Lower leg skin (tissue), 4 donors: ENCODE measurements at regions not wholly inside any gene's neighbourhood (a gene's known extent, or its start where the extent isn't known, plus 50 kb on each side); places are given as distances from the start of the nearest gene placed in this dataset.

Source experiments
- DNase-seq, 2 donors: peaks; one replicate each; pipeline ENCODE4 v3.0.0-alpha.2; 2019; ENCODE audit warnings: low spot score in 2 of 2
- H3K4me3 ChIP-seq: fragments of 200-600 bp; sonication (generic); 2 replicates; pipeline ENCODE4 v1.5.1; 2017; ENCODE audit warnings: mild to moderate bottlenecking, low read depth; ENCODE audit not compliant: poor library complexity, severe bottlenecking
- CTCF ChIP-seq, 3 donors: fragments of 450-650 bp; IDR thresholded peaks; one replicate each; pipeline ENCODE4 v1.5.1; 2016; ENCODE audit warnings: antibody characterized with exemption in 3 of 3, mild to moderate bottlenecking in 3 of 3, moderate library complexity in 2 of 3
- POLR2A ChIP-seq, 2 donors: fragments of 450-650 bp; IDR thresholded peaks; one replicate each; pipeline ENCODE4 v1.6.1; 2016 to 2017; ENCODE audit warnings: antibody characterized with exemption in 2 of 2, mild to moderate bottlenecking in 1 of 2, moderate library complexity in 1 of 2
- WGBS, 2 donors: methylation state at CpG; one replicate each; pipeline ENCODE4 v1.1.5; 2018; 5-methylcytosine and 5-hydroxymethylcytosine counted together
- intact Hi-C: fragments of 100-400 bp; cut with DNase I; formaldehyde crosslinking; loops from one replicate; pipeline ENCODE4 v1.15.0; 2023; ENCODE audit warnings: low total_unique reads

GRCh38 chr22:27065279-27065678, 407.9 kb downstream of the MIAT start:
- no peak overlapping the region for H3K4me3 ChIP-seq
- TF ChIP-seq POLR2A (IDR thresholded peaks at IDR 0.05), result no peak
- TF ChIP-seq CTCF (IDR thresholded peaks at IDR 0.05), result no peak
- DNase-seq, result no peak
- WGBS, 2 donors, result 38 to 44% methylated on average over 9 of the region's 9 CpGs
- intact Hi-C loops, result no loop called here

- H3K4me3 ChIP-seq, result no peak overlapping the region
- intact Hi-C loops, result no loop called here
- TF ChIP-seq CTCF (IDR thresholded peaks at IDR 0.05) (no peak), POLR2A (IDR thresholded peaks at IDR 0.05) (no peak)
- 87 to 92% methylated on average over 12 of the region's 12 CpGs for WGBS, 2 donors
- DNase-seq, result no peak
These were observed 409.5 kb downstream of the MIAT start for GRCh38 chr22:27066856-27067255.

GRCh38 chr22:27068121-27068520, 410.7 kb downstream of the MIAT start:
- no peak for DNase-seq
- no peak for TF ChIP-seq CTCF (IDR thresholded peaks at IDR 0.05)
- TF ChIP-seq POLR2A (IDR thresholded peaks at IDR 0.05), result no peak
- no peak overlapping the region for H3K4me3 ChIP-seq
- intact Hi-C loops, result no loop called here

GRCh38 chr22:27070594-27070993, 413.2 kb downstream of the MIAT start:
- no peak for DNase-seq
- TF ChIP-seq POLR2A (IDR thresholded peaks at IDR 0.05) (no peak), CTCF (IDR thresholded peaks at IDR 0.05) (no peak)
- 50 to 51% methylated on average over 8 of the region's 8 CpGs for WGBS, 2 donors
- intact Hi-C loops, result no loop called here
- no peak overlapping the region for H3K4me3 ChIP-seq

GRCh38 chr22:27073601-27074425, 416.4 kb downstream of the MIAT start:
- intact Hi-C loops, result no loop called here
- TF ChIP-seq CTCF (IDR thresholded peaks at IDR 0.05), result no peak
- no peak for TF ChIP-seq POLR2A (IDR thresholded peaks at IDR 0.05)
- no peak overlapping the region for H3K4me3 ChIP-seq
- 75 to 79% methylated on average over 12 of the region's 12 CpGs for WGBS, 2 donors
- no peak for DNase-seq
